ENCODE measurements at regions not wholly inside any gene's neighbourhood (a gene's known extent, or its start where the extent isn't known, plus 50 kb on each side); places are given as distances from the start of the nearest gene placed in this dataset.

GRCh38 chr2:150119819-150120218 is 367.6 kb downstream of the RND3 start:
- TF ChIP-seq CTCF (conservative IDR thresholded peaks at IDR 0.05; ENCODE audit: low read depth, low read length) (no peak), EZH2 (IDR thresholded peaks at IDR 0.05; ENCODE audit: low read length, unreplicated experiment) (no peak), EZH2phosphoT487 (IDR thresholded peaks at IDR 0.05; ENCODE audit: borderline replicate concordance, low read length) (no peak)

Data from PC-3 (cell line).